Osteocyte (in vitro differentiated cells): ENCODE measurements at regions not wholly inside any gene's neighbourhood (a gene's known extent, or its start where the extent isn't known, plus 50 kb on each side); places are given as distances from the start of the nearest gene placed in this dataset.

ENCODE experiments used
- DNase-seq: peaks from one replicate; pipeline ENCODE4 v3.0.0; 2021; ENCODE audit warnings: mixed read lengths; ENCODE audit not compliant: unreplicated experiment; ENCODE audit errors: extremely low spot score
- H3K27ac Mint-ChIP-seq: one replicate; pipeline ENCODE4 v1.8.0; 2021; ENCODE audit warnings: mild to moderate bottlenecking, mixed read lengths; ENCODE audit not compliant: unreplicated experiment
- H3K27me3 Mint-ChIP-seq: one replicate; pipeline ENCODE4 v1.8.0; 2021; ENCODE audit warnings: mixed read lengths; ENCODE audit not compliant: unreplicated experiment
- H3K36me3 Mint-ChIP-seq: one replicate; pipeline ENCODE4 v1.8.0; 2021; ENCODE audit warnings: mixed read lengths; ENCODE audit not compliant: unreplicated experiment
- H3K4me1 Mint-ChIP-seq: one replicate; pipeline ENCODE4 v1.8.0; 2021; ENCODE audit warnings: mixed read lengths; ENCODE audit not compliant: unreplicated experiment
- H3K4me3 Mint-ChIP-seq: one replicate; pipeline ENCODE4 v1.8.0; 2021; ENCODE audit warnings: mild to moderate bottlenecking, moderate library complexity, mixed read lengths; ENCODE audit not compliant: unreplicated experiment
- H3K9me3 Mint-ChIP-seq: one replicate; pipeline ENCODE4 v1.8.0; 2021; ENCODE audit warnings: mixed read lengths; ENCODE audit not compliant: unreplicated experiment
- TF ChIP-seq, protein P1 (sequence below): fragments of 200-600 bp; sonication (generic); IDR thresholded peaks from 2 replicates; pipeline ENCODE4 v1.5.0; 2021; ENCODE audit warnings: antibody characterized with exemption, mild to moderate bottlenecking, moderate library complexity

DNA sequence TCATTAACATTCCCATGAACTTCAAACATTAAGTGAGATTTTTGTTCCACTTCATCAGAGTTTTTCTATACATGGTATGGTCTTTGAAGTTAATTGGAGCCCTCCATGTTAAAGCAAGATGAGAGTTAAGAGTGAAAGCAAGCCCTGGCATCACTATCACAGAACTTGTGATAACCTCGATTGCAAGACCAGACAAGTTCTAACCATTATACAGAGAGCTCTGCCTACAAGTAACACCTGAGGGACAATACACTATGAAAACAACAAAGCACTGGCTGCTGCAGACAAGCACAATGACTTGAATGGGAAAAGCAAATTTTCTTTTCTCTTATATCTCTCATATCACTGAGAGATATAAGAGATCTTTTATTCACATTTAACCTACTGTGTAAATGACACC is 126.6 kb upstream of the GYPA start:
- H3K4me1 Mint-ChIP-seq, result no peaks in the 10 kb centered on the region
- H3K36me3 Mint-ChIP-seq, result no peaks in the 10 kb centered on the region
- TF ChIP-seq, protein P1, sequence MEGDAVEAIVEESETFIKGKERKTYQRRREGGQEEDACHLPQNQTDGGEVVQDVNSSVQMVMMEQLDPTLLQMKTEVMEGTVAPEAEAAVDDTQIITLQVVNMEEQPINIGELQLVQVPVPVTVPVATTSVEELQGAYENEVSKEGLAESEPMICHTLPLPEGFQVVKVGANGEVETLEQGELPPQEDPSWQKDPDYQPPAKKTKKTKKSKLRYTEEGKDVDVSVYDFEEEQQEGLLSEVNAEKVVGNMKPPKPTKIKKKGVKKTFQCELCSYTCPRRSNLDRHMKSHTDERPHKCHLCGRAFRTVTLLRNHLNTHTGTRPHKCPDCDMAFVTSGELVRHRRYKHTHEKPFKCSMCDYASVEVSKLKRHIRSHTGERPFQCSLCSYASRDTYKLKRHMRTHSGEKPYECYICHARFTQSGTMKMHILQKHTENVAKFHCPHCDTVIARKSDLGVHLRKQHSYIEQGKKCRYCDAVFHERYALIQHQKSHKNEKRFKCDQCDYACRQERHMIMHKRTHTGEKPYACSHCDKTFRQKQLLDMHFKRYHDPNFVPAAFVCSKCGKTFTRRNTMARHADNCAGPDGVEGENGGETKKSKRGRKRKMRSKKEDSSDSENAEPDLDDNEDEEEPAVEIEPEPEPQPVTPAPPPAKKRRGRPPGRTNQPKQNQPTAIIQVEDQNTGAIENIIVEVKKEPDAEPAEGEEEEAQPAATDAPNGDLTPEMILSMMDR, result no peak
- H3K27ac Mint-ChIP-seq, result no peak overlapping the region
- no peaks in the 10 kb centered on the region for H3K9me3 Mint-ChIP-seq
- peaks cover 38% of the 10 kb centered on the region for H3K27me3 Mint-ChIP-seq
- no peak for DNase-seq
- H3K4me3 Mint-ChIP-seq, result no peak overlapping the region

DNA sequence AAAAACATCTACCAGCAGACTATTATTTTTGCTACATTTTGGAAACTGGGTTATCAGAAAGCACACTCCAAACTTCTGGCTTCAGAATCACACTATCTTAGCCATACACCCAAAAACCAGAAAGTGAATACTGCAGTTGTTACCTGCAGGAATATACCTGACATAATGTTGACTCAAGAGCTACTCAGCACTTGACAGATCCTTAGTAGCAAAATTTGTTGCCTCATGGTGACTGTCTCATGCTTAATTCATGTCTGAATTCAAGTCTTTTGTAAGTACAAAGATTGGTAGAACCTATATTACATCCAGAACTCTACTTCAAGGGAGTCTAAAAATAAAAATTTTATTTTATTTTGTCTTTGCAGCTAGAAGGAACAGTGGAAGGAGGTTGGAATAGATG is 140.2 kb upstream of the GYPA start:
- peaks cover 9% of the 10 kb centered on the region for H3K27me3 Mint-ChIP-seq
- H3K9me3 Mint-ChIP-seq, result no peaks in the 10 kb centered on the region
- no peak overlapping the region for H3K4me3 Mint-ChIP-seq
- DNase-seq, result no peak
- TF ChIP-seq, protein P1, result no peak
- H3K36me3 Mint-ChIP-seq, result no peaks in the 10 kb centered on the region
- H3K27ac Mint-ChIP-seq, result no peak overlapping the region
- H3K4me1 Mint-ChIP-seq, result no peaks in the 10 kb centered on the region

GRCh38 chr4:144283526-144283925 is 143.0 kb upstream of the GYPA start:
- Mint-ChIP-seq H3K36me3 (no peaks in the 10 kb centered on the region), H3K9me3 (no peaks in the 10 kb centered on the region), H3K27ac (no peak overlapping the region), H3K4me1 (no peaks in the 10 kb centered on the region), H3K4me3 (no peak overlapping the region), H3K27me3 (peaks cover 6% of the 10 kb centered on the region)
- DNase-seq, result no peak
- TF ChIP-seq, protein P1, result no peak

DNA sequence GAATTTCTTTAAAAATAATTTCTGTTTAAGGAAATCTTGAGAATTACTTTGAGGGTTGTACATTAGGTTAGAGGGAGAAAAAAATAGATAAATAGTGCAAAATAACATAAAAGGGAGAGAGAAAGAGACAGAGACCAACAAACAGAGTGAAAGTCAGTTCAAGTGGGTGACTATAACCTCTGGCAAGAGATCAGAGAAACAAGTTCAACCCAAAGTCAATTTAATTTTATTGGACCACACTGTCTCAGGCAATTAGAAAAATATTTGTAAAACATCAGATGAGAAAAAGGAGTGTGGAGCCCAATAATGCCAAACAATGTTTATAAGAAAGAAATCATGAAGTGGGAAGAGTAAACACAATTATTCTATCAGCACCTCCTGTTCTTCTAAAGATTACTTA is 143.5 kb upstream of the GYPA start:
- H3K9me3 Mint-ChIP-seq, result no peaks in the 10 kb centered on the region
- no peak overlapping the region for H3K27ac Mint-ChIP-seq
- H3K27me3 Mint-ChIP-seq, result peaks cover 6% of the 10 kb centered on the region
- no peak for DNase-seq
- no peak overlapping the region for H3K4me3 Mint-ChIP-seq
- H3K4me1 Mint-ChIP-seq, result no peaks in the 10 kb centered on the region
- no peaks in the 10 kb centered on the region for H3K36me3 Mint-ChIP-seq
- TF ChIP-seq, protein P1, result no peak

- Mint-ChIP-seq H3K27ac (no peak overlapping the region), H3K4me3 (no peak overlapping the region), H3K4me1 (no peaks in the 10 kb centered on the region), H3K9me3 (no peaks in the 10 kb centered on the region), H3K27me3 (peaks cover 7% of the 10 kb centered on the region), H3K36me3 (no peaks in the 10 kb centered on the region)
- TF ChIP-seq, protein P1, result no peak
- DNase-seq, result no peak
Observed at GRCh38 chr4:144288011-144288903, 147.7 kb upstream of the GYPA start.
